ENCODE measurements at regions not wholly inside any gene's neighbourhood (a gene's known extent, or its start where the extent isn't known, plus 50 kb on each side); places are given as distances from the start of the nearest gene placed in this dataset.

GRCh38 chr10:109207361-109207760, 716.0 kb downstream of the XPNPEP1 start:
- DNase-seq (ENCODE audit: low read depth), result peak; percentile 32
- in situ Hi-C loops (cut with HindIII; ENCODE audit: low pct_unique_long_range_greater_than_20kb, low sequenced_read_pairs), result no loop called here

- DNase-seq (ENCODE audit: low read depth), result peak; percentile 68
- in situ Hi-C loops (cut with HindIII; ENCODE audit: low pct_unique_long_range_greater_than_20kb, low sequenced_read_pairs), result no loop called here
These were observed 717.3 kb downstream of the XPNPEP1 start for GRCh38 chr10:109205929-109206585.

- in situ Hi-C loops (cut with HindIII; ENCODE audit: low pct_unique_long_range_greater_than_20kb, low sequenced_read_pairs), result no loop called here
- no peak for DNase-seq (ENCODE audit: low read depth)
These were observed 719.5 kb downstream of the XPNPEP1 start for GRCh38 chr10:109203646-109204353.

DNA sequence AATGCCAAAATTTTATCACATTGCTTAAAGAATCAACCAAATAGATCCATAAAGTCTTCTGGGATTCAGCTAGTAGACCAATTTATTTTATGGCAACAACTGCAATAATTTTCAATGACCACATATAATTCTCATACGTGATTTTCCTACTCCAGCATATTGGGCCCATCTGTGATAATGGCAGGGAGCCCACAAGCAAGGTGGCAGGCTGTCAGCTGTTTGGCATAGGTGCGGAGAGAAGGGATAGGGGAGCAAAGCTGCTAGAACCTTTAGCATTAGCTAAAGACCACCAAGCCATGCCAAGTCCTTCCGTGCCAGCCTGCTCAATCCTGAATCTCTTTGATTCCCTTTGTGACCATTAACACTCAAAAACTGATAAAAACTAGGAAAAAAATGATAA, 721.2 kb downstream of the XPNPEP1 start:
- no peak for DNase-seq (ENCODE audit: low read depth)
- in situ Hi-C loops (cut with HindIII; ENCODE audit: low pct_unique_long_range_greater_than_20kb, low sequenced_read_pairs), result no loop called here

DNA sequence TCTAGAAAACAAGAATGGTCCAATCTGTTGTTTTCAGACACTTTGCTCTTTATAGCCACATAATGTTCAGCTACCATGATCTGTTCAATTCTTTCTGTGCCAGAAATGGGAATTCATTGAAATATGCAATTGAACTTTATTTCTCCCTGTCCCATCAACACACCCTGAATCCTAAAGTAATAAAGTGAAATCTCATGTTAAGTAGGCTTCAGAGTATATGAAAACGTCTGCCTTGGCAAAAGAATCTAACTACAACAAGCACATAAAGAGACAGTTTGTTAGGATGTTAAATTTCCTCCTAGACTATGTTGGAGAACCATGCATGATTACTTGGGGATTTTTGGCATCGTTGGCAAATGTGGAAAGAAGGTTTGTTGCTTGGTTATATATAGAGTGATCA, 722.7 kb downstream of the XPNPEP1 start:
- no peak for DNase-seq (ENCODE audit: low read depth)
- in situ Hi-C loops (cut with HindIII; ENCODE audit: low pct_unique_long_range_greater_than_20kb, low sequenced_read_pairs), result no loop called here

DNA sequence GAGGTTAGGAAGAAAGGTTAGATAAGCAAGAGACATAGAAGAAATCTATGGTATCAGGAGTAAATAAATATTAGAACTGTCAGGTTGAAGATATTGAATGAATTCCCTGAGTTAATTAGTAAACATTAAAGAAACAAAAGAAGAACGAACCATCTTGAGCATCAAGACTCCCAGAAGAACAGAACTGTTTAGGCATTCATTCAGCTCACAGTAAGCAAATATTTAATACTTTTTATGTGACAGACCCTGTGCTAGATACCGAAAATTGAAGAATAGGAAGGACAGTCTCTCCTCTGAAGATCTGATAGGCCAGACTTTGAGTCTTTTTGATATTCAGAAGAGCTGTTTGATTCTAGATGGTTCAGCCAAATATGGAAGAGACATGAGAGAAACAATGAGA, 731.5 kb downstream of the XPNPEP1 start:
- in situ Hi-C loops (cut with HindIII; ENCODE audit: low pct_unique_long_range_greater_than_20kb, low sequenced_read_pairs), result no loop called here
- no peak for DNase-seq (ENCODE audit: low read depth)

- in situ Hi-C loops (cut with HindIII; ENCODE audit: low pct_unique_long_range_greater_than_20kb, low sequenced_read_pairs), result no loop called here
- no peak for DNase-seq (ENCODE audit: low read depth)
These were observed 732.0 kb downstream of the XPNPEP1 start for GRCh38 chr10:109191341-109191740.

DNA sequence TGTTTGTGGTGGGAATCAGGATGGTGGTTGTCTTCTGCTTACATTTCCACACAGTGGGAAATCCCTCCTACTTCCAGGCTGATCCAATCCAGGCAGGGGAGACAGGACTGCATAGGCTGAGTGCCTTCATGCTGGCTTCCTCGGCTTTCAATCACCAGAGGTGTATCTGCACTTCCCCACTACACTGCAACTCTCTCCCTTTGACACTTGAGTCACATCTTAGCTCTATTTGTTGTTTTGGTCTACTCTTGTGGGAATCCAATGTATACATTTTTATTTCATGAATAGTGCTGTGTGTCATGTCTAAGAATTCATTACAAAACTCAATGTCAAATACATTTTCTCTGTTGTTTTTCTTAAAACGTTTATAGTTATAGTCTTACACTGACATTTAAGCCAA, 735.6 kb downstream of the XPNPEP1 start:
- DNase-seq (ENCODE audit: low read depth), result no peak
- in situ Hi-C loops (cut with HindIII; ENCODE audit: low pct_unique_long_range_greater_than_20kb, low sequenced_read_pairs), result no loop called here

GRCh38 chr10:109183366-109183765, 739.9 kb downstream of the XPNPEP1 start:
- in situ Hi-C loops (cut with HindIII; ENCODE audit: low pct_unique_long_range_greater_than_20kb, low sequenced_read_pairs), result no loop called here
- DNase-seq (ENCODE audit: low read depth), result no peak

GRCh38 chr10:109178591-109178990, 744.7 kb downstream of the XPNPEP1 start:
- in situ Hi-C loops (cut with HindIII; ENCODE audit: low pct_unique_long_range_greater_than_20kb, low sequenced_read_pairs), result no loop called here
- DNase-seq (ENCODE audit: low read depth), result no peak

DNA sequence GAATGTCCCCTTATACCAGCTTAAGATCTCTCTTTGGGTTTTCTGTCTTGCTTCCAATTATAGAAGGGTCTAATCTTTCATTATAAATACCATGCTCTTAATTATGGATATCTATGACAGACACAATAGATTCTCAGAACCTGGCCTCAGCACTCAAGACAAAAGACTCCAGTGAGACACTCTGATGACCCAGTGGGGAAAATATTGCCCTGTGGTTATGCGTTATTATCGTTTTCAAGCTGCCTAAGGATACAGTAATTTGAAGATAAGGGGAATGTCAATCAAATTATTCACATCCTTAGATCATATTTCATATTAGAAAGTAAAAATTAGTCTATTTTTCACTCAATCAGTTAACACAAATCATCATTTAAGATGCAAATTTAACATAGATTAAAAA, 748.8 kb downstream of the XPNPEP1 start:
- in situ Hi-C loops (cut with HindIII; ENCODE audit: low pct_unique_long_range_greater_than_20kb, low sequenced_read_pairs), result no loop called here
- DNase-seq (ENCODE audit: low read depth), result no peak

DNA sequence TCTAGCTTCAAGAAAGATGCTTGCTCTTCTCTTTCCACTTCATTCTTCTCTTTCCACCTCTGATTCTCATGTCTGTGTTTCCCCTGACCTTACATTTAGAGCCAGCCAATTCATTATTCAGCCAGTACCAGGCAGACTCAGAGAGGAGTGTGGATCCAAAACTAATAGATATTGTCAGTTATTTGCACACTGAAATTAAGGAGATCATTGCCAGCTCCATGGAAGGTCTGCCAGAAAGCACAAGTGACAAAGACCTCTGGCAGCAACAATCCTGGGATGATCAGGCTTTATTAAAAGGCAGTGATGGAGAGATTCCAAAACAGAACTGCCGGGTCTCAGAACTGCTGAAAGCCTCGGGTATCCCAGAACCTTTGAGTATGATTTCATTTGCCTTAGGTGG, 749.4 kb downstream of the XPNPEP1 start:
- DNase-seq (ENCODE audit: low read depth), result no peak
- in situ Hi-C loops (cut with HindIII; ENCODE audit: low pct_unique_long_range_greater_than_20kb, low sequenced_read_pairs), result no loop called here

GRCh38 chr10:109173121-109173520, 750.2 kb downstream of the XPNPEP1 start:
- in situ Hi-C loops (cut with HindIII; ENCODE audit: low pct_unique_long_range_greater_than_20kb, low sequenced_read_pairs), result no loop called here
- no peak for DNase-seq (ENCODE audit: low read depth)

GRCh38 chr10:109166935-109167334, 756.4 kb downstream of the XPNPEP1 start:
- in situ Hi-C loops (cut with HindIII; ENCODE audit: low pct_unique_long_range_greater_than_20kb, low sequenced_read_pairs), result no loop called here
- DNase-seq (ENCODE audit: low read depth), result no peak

- no peak for DNase-seq (ENCODE audit: low read depth)
- in situ Hi-C loops (cut with HindIII; ENCODE audit: low pct_unique_long_range_greater_than_20kb, low sequenced_read_pairs), result no loop called here
These were observed 764.0 kb downstream of the XPNPEP1 start for GRCh38 chr10:109159351-109159750.

GRCh38 chr10:109156396-109156795, 766.9 kb downstream of the XPNPEP1 start:
- DNase-seq (ENCODE audit: low read depth), result no peak
- in situ Hi-C loops (cut with HindIII; ENCODE audit: low pct_unique_long_range_greater_than_20kb, low sequenced_read_pairs), result no loop called here

DNA sequence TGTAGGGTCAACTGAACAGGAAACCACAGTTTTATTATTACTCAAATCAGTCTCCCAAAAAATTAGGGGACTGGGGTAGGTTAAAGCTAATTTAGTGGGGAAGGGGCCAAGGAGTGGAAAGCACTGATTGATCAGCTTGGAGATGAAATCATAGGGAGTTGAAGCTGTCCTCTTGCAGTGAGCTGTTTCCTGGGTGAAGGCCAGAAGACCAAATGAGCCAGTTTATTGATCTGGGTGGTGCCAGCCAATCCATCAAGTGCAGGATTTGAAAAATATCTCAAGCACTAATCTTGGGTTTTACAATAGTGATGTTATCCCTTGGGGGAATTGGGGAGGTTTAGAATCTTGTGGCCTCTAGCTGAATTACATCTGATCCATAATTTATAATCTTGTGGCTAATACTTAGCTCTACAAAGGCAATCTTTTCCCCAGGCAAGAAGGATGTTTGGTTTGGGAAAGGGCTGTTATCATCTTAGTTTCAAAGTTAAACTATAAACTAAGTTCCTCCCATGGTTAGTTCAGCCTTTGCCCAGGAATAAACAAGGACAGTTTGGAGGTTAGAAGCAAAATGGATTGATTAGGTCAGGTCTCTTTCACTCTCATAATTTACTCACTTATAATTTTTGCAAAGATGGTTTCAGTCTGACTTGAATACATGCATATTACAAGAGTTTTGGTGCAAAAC, 773.5 kb downstream of the XPNPEP1 start:
- in situ Hi-C loops (cut with HindIII; ENCODE audit: low pct_unique_long_range_greater_than_20kb, low sequenced_read_pairs), result no loop called here
- no peak for DNase-seq (ENCODE audit: low read depth)

GRCh38 chr10:109127363-109127762, 795.9 kb downstream of the XPNPEP1 start:
- in situ Hi-C loops (cut with HindIII; ENCODE audit: low pct_unique_long_range_greater_than_20kb, low sequenced_read_pairs), result no loop called here
- no peak for DNase-seq (ENCODE audit: low read depth)

DNA sequence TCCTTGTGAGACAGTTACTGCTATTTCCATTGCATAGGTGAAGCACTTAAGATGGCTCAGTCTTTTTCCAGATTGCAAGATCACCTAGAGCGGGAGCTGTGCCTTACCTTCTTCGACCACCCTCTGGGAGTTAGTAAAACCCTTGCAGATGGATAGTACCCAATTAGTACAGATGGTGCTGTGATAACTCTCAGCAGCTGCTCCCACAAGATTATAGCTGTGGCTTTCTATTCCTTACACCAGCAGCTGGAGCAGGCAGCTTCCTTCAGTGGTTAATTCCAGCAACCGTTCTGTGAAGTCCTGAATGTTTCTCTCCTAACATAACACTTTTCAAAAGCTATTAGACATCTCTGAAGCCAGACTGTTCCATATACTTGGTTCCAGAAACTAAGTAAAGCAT, 796.8 kb downstream of the XPNPEP1 start:
- in situ Hi-C loops (cut with HindIII; ENCODE audit: low pct_unique_long_range_greater_than_20kb, low sequenced_read_pairs), result no loop called here
- no peak for DNase-seq (ENCODE audit: low read depth)

DNA sequence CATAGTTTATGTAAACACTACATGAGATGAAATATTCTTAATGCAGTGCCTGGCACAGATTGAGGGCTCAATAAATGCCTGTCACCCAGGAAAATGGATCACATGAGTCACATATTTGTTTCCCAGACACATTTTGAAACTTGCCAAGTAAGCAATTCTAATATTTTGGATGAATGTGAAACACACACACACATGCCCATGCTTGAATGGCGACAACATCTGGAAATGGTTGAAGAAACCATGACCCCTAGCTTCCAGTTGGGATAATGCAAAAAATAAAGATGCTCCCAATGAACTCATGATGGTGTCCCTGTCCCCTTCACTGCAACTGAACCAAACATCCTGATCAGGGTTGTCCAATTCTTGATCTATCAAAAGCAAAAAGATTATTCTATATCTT, 797.3 kb downstream of the XPNPEP1 start:
- in situ Hi-C loops (cut with HindIII; ENCODE audit: low pct_unique_long_range_greater_than_20kb, low sequenced_read_pairs), result no loop called here
- no peak for DNase-seq (ENCODE audit: low read depth)
